Trophoblast cell (in vitro differentiated cells and primary cell): ENCODE measurements at regions not wholly inside any gene's neighbourhood (a gene's known extent, or its start where the extent isn't known, plus 50 kb on each side); places are given as distances from the start of the nearest gene placed in this dataset.
A peak's percentile ranks its signal among the peaks of the same experiment; 100 is the strongest.

Experiments
- DNase-seq, 2 donors: peaks; one replicate each; pipeline ENCODE4 v3.0.0-alpha.2; 2016
- H2AFZ ChIP-seq: 2 replicates; pipeline ENCODE4 v1.6.1; 2013; ENCODE audit warnings: low read length, moderate library complexity, mild to moderate bottlenecking; ENCODE audit not compliant: insufficient read depth, poor library complexity
- H2AK5ac ChIP-seq: 2 replicates; pipeline ENCODE4 v1.6.1; 2013; ENCODE audit warnings: mild to moderate bottlenecking, low read length
- H2BK120ac ChIP-seq: 2 replicates; pipeline ENCODE4 v1.6.1; 2013; ENCODE audit warnings: low read length, mild to moderate bottlenecking, moderate library complexity; ENCODE audit not compliant: insufficient read depth, poor library complexity
- H2BK12ac ChIP-seq: 2 replicates; pipeline ENCODE4 v1.6.1; 2013; ENCODE audit warnings: mild to moderate bottlenecking, low read length, moderate library complexity
- H2BK5ac ChIP-seq: 2 replicates; pipeline ENCODE4 v1.6.1; 2013; ENCODE audit warnings: low read length, low read depth, moderate library complexity, mild to moderate bottlenecking; ENCODE audit not compliant: poor library complexity
- H3K14ac ChIP-seq: 2 replicates; pipeline ENCODE4 v1.6.1; 2013; ENCODE audit warnings: mild to moderate bottlenecking, low read length
- H3K18ac ChIP-seq: 2 replicates; pipeline ENCODE4 v1.6.1; 2013; ENCODE audit warnings: mild to moderate bottlenecking, low read length
- H3K23ac ChIP-seq: 2 replicates; pipeline ENCODE4 v1.6.1; 2013; ENCODE audit warnings: low read length
- H3K27ac ChIP-seq: 2 replicates; pipeline ENCODE4 v1.5.1; 2013; ENCODE audit warnings: low read depth, mild to moderate bottlenecking, inconsistent platforms, low read length, moderate library complexity
- H3K27me3 ChIP-seq: 2 replicates; pipeline ENCODE4 v1.6.1; 2013; ENCODE audit warnings: inconsistent platforms, mild to moderate bottlenecking, low read length, moderate library complexity; ENCODE audit not compliant: insufficient read depth
- H3K36me3 ChIP-seq, 2 experiments: 1 replicate in 1 of 2; 2 replicates in 1 of 2; pipeline ENCODE4 v1.6.1; 2013; ENCODE audit warnings: low read length in 2 of 2, mild to moderate bottlenecking in 2 of 2, moderate library complexity in 1 of 2; ENCODE audit not compliant: insufficient read depth in 2 of 2, control insufficient read depth in 1 of 2
- H3K4ac ChIP-seq: 2 replicates; pipeline ENCODE4 v1.6.1; 2013; ENCODE audit warnings: low read depth, mild to moderate bottlenecking, low read length, moderate library complexity
- H3K4me1 ChIP-seq, 2 experiments: 1 replicate in 1 of 2; 2 replicates in 1 of 2; pipeline ENCODE4 v1.6.1; 2013; ENCODE audit warnings: low read length in 2 of 2, mild to moderate bottlenecking in 2 of 2, moderate library complexity in 1 of 2; ENCODE audit not compliant: insufficient read depth in 2 of 2, control insufficient read depth in 1 of 2
- H3K4me2 ChIP-seq: 2 replicates; pipeline ENCODE4 v1.6.1; 2013; ENCODE audit warnings: inconsistent platforms, mild to moderate bottlenecking, low read length, moderate library complexity
- H3K4me3 ChIP-seq: 2 replicates; pipeline ENCODE4 v1.5.1; 2013; ENCODE audit warnings: mild to moderate bottlenecking, low read depth, low read length, inconsistent platforms
- H3K79me1 ChIP-seq: one replicate; pipeline ENCODE4 v1.6.1; 2013; ENCODE audit warnings: low read length
- H3K79me2 ChIP-seq: 2 replicates; pipeline ENCODE4 v1.6.1; 2013; ENCODE audit warnings: low read length, mild to moderate bottlenecking; ENCODE audit not compliant: control insufficient read depth, insufficient read depth, poor library complexity
- H3K9ac ChIP-seq: 2 replicates; pipeline ENCODE4 v1.6.1; 2013; ENCODE audit warnings: mild to moderate bottlenecking, low read length
- H3K9me3 ChIP-seq: 2 replicates; pipeline ENCODE4 v1.6.1; 2013; ENCODE audit warnings: low read depth, mild to moderate bottlenecking, control low read depth, inconsistent platforms, low read length; ENCODE audit not compliant: insufficient read depth
- H4K12ac ChIP-seq: 2 replicates; pipeline ENCODE4 v1.6.1; 2013; ENCODE audit warnings: low read depth, mild to moderate bottlenecking, low read length, moderate library complexity
- H4K8ac ChIP-seq: 2 replicates; pipeline ENCODE4 v1.6.1; 2013; ENCODE audit warnings: low read depth, mild to moderate bottlenecking, low read length, moderate library complexity
- H4K91ac ChIP-seq: one replicate; pipeline ENCODE4 v1.6.1; 2013; ENCODE audit warnings: low read depth, mild to moderate bottlenecking, low read length, moderate library complexity
- WGBS: extraction: QIAGEN DNeasy Blood & Tissue Kit; methylation state at CpG from one replicate; pipeline ENCODE4 v1.1.7; 2013; ENCODE audit warnings: missing lambda C conversion rate; ENCODE audit not compliant: insufficient read length, insufficient coverage; ENCODE audit errors: extremely low coverage; 5-methylcytosine and 5-hydroxymethylcytosine counted together

- H3K9ac ChIP-seq = no peak overlapping the region
- H2BK120ac ChIP-seq = no peak overlapping the region
- no peak overlapping the region for H2BK5ac ChIP-seq
- H3K9me3 ChIP-seq = no peaks in the 10 kb centered on the region
- no peak overlapping the region for H3K4me2 ChIP-seq
- no peaks in the 10 kb centered on the region for H3K79me1 ChIP-seq
- H3K79me2 ChIP-seq = peaks cover 2% of the 10 kb centered on the region
- H3K18ac ChIP-seq = no peak overlapping the region
- no peak overlapping the region for H2BK12ac ChIP-seq
- H2AK5ac ChIP-seq = no peak overlapping the region
- no peak overlapping the region for H3K4me3 ChIP-seq
- no peak overlapping the region for H4K91ac ChIP-seq
- H3K27ac ChIP-seq = no peak overlapping the region
- no peaks in the 10 kb centered on the region for H3K27me3 ChIP-seq
- H3K14ac ChIP-seq = no peak overlapping the region
- H3K4me1 ChIP-seq = peaks cover 0 to 2% of the 10 kb centered on the region in 2 experiments
- peak in 1 of 2 donors; percentile 42 for DNase-seq
- no peak overlapping the region for H3K4ac ChIP-seq
- no peak overlapping the region for H3K23ac ChIP-seq
- no peaks in the 10 kb centered on the region for H3K36me3 ChIP-seq
- H4K8ac ChIP-seq = no peak overlapping the region
- no peak overlapping the region for H2AFZ ChIP-seq
- H4K12ac ChIP-seq = no peak overlapping the region
- no CpG with 5 or more reads among the region's 2 CpGs for WGBS
These were observed 122.6 kb downstream of the AQP9 start for GRCh38 chr15:58260725-58261267.

GRCh38 chr15:58261368-58261767 is 123.2 kb downstream of the AQP9 start:
- no peak overlapping the region for H4K8ac ChIP-seq
- H3K79me1 ChIP-seq = no peaks in the 10 kb centered on the region
- no peak overlapping the region for H2BK5ac ChIP-seq
- H3K4me2 ChIP-seq = no peak overlapping the region
- H3K4me1 ChIP-seq = peaks cover 0 to 2% of the 10 kb centered on the region in 2 experiments
- H4K12ac ChIP-seq = no peak overlapping the region
- no peak overlapping the region for H2AK5ac ChIP-seq
- no peak overlapping the region for H3K23ac ChIP-seq
- no peak overlapping the region for H2BK120ac ChIP-seq
- H3K18ac ChIP-seq = no peak overlapping the region
- no peak overlapping the region for H3K9ac ChIP-seq
- H3K9me3 ChIP-seq = no peaks in the 10 kb centered on the region
- no peak overlapping the region for H3K14ac ChIP-seq
- H3K36me3 ChIP-seq = no peaks in the 10 kb centered on the region
- no CpG with 5 or more reads among the region's 5 CpGs for WGBS
- H2BK12ac ChIP-seq = no peak overlapping the region
- no peak overlapping the region for H2AFZ ChIP-seq
- peaks cover 2% of the 10 kb centered on the region for H3K79me2 ChIP-seq
- H3K27ac ChIP-seq = no peak overlapping the region
- no peak overlapping the region for H4K91ac ChIP-seq
- no peaks in the 10 kb centered on the region for H3K27me3 ChIP-seq
- no peak overlapping the region for H3K4ac ChIP-seq
- no peak overlapping the region for H3K4me3 ChIP-seq
- DNase-seq = no peak

- H2BK5ac ChIP-seq = no peak overlapping the region
These were observed 126.1 kb downstream of the AQP9 start for GRCh38 chr15:58264053-58264971.

GRCh38 chr15:58267051-58267450 is 128.9 kb downstream of the AQP9 start:
- Histone ChIP-seq H3K36me3 (peaks cover 0 to 4% of the 10 kb centered on the region in 2 experiments), H4K12ac (no peak overlapping the region), H4K91ac (no peak overlapping the region), H3K27me3 (no peaks in the 10 kb centered on the region), H3K14ac (no peak overlapping the region), H3K4me3 (no peak overlapping the region), H3K4me2 (no peak overlapping the region), H3K4me1 (peaks cover 4 to 7% of the 10 kb centered on the region in 2 experiments), H4K8ac (no peak overlapping the region), H2AFZ (no peak overlapping the region), H3K4ac (no peak overlapping the region), H2BK120ac (no peak overlapping the region), H3K9me3 (peaks cover 4% of the 10 kb centered on the region), H3K23ac (no peak overlapping the region), H2AK5ac (no peak overlapping the region), H3K79me1 (no peaks in the 10 kb centered on the region), H3K27ac (no peak overlapping the region), H3K79me2 (peaks cover 2% of the 10 kb centered on the region), H2BK12ac (no peak overlapping the region), H3K9ac (no peak overlapping the region), H3K18ac (no peak overlapping the region), H2BK5ac (no peak overlapping the region)
- DNase-seq = peak in 1 of 2 donors; percentile 64
- no CpG with 5 or more reads among the region's 1 CpG for WGBS

More at GRCh38 chr15:58264053-58264971, 126.1 kb downstream of the AQP9 start:
- WGBS = 83% methylated on average over 1 of the region's 4 CpGs
- Histone ChIP-seq H3K36me3 (no peaks in the 10 kb centered on the region), H4K12ac (no peak overlapping the region), H3K4ac (no peak overlapping the region), H4K91ac (no peak overlapping the region), H3K23ac (no peak overlapping the region), H4K8ac (no peak overlapping the region), H3K9ac (no peak overlapping the region), H2AFZ (no peak overlapping the region), H3K4me3 (no peak overlapping the region), H3K79me1 (no peaks in the 10 kb centered on the region), H3K4me2 (no peak overlapping the region), H3K18ac (no peak overlapping the region), H3K14ac (no peak overlapping the region), H3K9me3 (no peaks in the 10 kb centered on the region), H3K79me2 (peaks cover 2% of the 10 kb centered on the region), H3K27ac (no peak overlapping the region), H2AK5ac (no peak overlapping the region), H2BK12ac (no peak overlapping the region), H3K27me3 (no peaks in the 10 kb centered on the region), H2BK120ac (peak overlapping the region; percentile 8), H3K4me1 (peaks cover 3 to 4% of the 10 kb centered on the region in 2 experiments)
- no peak for DNase-seq
